ENCODE measurements at regions not wholly inside any gene's neighbourhood (a gene's known extent, or its start where the extent isn't known, plus 50 kb on each side); places are given as distances from the start of the nearest gene placed in this dataset.

DNA sequence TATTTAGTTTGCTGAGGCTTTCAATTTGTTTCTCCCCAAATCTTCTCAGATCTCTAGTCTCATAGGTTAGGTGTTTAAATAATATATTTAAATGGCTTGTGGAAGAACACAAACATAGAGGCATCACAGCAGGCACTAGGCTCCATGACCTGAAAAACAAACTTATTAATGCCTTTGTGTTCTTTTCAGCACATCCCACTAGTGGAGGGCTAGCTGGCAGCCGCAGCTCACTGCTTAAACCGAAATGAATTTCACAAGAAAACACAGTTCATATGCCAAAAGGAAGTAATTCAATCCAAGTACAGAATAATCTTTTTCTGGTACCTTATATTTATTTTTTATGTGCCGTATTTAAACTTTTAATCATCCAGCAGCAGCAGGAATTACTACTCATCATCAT is 382.5 kb downstream of the PLK2 start:
- Mint-ChIP-seq H3K4me3 (no peak overlapping the region), H3K27ac (no peak overlapping the region)

DNA sequence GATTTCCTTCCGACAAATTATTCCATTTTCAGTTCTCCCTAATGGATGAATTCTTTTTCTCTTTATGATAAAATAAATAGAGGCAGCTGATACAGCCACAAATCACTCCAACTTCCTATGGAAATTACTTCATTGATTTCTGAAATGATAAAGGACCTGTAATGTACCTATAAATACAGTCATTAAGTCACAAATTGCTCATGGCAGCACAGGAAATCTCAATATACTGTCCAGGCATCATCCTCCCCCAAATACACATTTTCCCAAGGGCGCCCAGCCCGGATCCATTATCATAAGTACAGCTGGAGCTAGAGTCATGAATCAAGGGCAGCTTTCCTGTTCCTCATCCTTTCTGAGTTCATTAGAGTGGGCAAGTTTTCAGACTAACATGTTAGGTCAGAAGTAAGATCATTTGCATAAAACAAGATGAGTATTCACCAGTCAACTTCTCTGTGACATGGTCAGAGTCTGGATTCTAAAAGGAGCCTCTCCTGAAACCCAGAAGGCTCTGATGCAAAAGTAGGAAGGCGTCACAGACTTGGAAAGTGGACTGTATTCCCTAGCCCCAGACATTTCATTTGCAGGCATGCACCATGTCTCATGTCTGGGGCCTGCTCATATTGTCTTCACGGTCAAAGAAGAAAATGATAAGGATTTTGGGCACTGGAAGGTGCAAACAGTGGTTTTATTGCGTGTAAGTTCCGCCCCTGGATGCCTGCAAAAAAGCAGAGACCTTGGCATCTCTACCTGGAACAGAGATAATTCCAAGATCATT is 383.2 kb downstream of the PLK2 start:
- no peaks in the 10 kb centered on the region for H3K27me3 Mint-ChIP-seq
- peaks cover 0 to 2% (median 0%) of the 10 kb centered on the region in 4 donors for H3K4me1 Mint-ChIP-seq
- DNase-seq (no peak), ATAC-seq (ENCODE audit: low read depth in 2 of 2) (no peak)
- Histone ChIP-seq H3K27me3 (ENCODE audit: control insufficient read depth, insufficient read depth, low read length) (no peaks in the 10 kb centered on the region), H3K4me3 (ENCODE audit: low read depth, low read length) (no peak overlapping the region), H3K36me3 (ENCODE audit: control insufficient read depth, insufficient read depth, low read length) (no peaks in the 10 kb centered on the region), H3K27ac (ENCODE audit: insufficient read depth, low read length, poor library complexity, severe bottlenecking) (no peak overlapping the region), H3K9me3 (ENCODE audit: control insufficient read depth in 2 of 2, low read length in 2 of 2) (no peaks in the 10 kb centered on the region), H3K4me1 (ENCODE audit: control insufficient read depth, insufficient read depth, low read length, poor library complexity, severe bottlenecking) (no peaks in the 10 kb centered on the region)
- no peaks in the 10 kb centered on the region for H3K36me3 Mint-ChIP-seq
- no peak overlapping the region for H3K4me3 Mint-ChIP-seq
- no peak overlapping the region for H3K27ac Mint-ChIP-seq
- peaks cover 0 to 2% (median 0%) of the 10 kb centered on the region in 7 donors for H3K9me3 Mint-ChIP-seq

More for the DNA sequence above, 382.5 kb downstream of the PLK2 start:
- ATAC-seq (ENCODE audit: low read depth in 2 of 2) = no peak
- Histone ChIP-seq H3K4me3 (ENCODE audit: low read depth, low read length) (no peak overlapping the region), H3K9me3 (ENCODE audit: control insufficient read depth in 2 of 2, low read length in 2 of 2) (no peaks in the 10 kb centered on the region), H3K4me1 (ENCODE audit: control insufficient read depth, insufficient read depth, low read length, poor library complexity, severe bottlenecking) (no peaks in the 10 kb centered on the region), H3K27me3 (ENCODE audit: control insufficient read depth, insufficient read depth, low read length) (no peaks in the 10 kb centered on the region), H3K27ac (ENCODE audit: insufficient read depth, low read length, poor library complexity, severe bottlenecking) (no peak overlapping the region), H3K36me3 (ENCODE audit: control insufficient read depth, insufficient read depth, low read length) (no peaks in the 10 kb centered on the region)
- Mint-ChIP-seq H3K27me3 (no peaks in the 10 kb centered on the region), H3K36me3 (no peaks in the 10 kb centered on the region), H3K9me3 (peaks cover 0 to 2% (median 0%) of the 10 kb centered on the region in 7 donors), H3K4me1 (peaks cover 0 to under 1% (median 0%) of the 10 kb centered on the region in 4 donors)
- no peak for DNase-seq

DNA sequence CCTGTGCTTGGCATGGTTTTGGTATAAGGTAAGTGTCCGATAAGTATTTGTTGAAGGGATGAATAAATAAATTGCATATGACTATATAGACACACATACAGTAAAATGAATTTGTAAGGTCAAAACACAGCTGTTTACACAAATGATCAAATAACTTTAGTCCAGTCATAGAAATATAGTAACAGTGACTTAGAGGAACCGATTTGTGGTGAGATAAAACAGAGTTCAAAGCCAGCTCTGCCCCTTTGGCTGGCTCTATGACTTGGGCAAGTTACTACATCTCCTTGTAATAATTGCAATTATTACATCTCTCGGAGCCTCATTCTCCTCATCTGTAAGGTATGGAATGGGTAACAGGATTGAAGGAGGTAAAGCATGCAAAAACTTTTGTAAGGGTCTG is 384.0 kb downstream of the PLK2 start:
- H3K9me3 Mint-ChIP-seq = peaks cover 0 to 2% (median 0%) of the 10 kb centered on the region in 7 donors
- H3K4me3 Mint-ChIP-seq = no peak overlapping the region
- DNase-seq (no peak), ATAC-seq (ENCODE audit: low read depth in 2 of 2) (no peak)
- no peaks in the 10 kb centered on the region for H3K27me3 Mint-ChIP-seq
- H3K27ac Mint-ChIP-seq = no peak overlapping the region
- no peaks in the 10 kb centered on the region for H3K36me3 Mint-ChIP-seq
- Histone ChIP-seq H3K27me3 (ENCODE audit: control insufficient read depth, insufficient read depth, low read length) (no peaks in the 10 kb centered on the region), H3K9me3 (ENCODE audit: control insufficient read depth in 2 of 2, low read length in 2 of 2) (no peaks in the 10 kb centered on the region), H3K27ac (ENCODE audit: insufficient read depth, low read length, poor library complexity, severe bottlenecking) (no peak overlapping the region), H3K4me1 (ENCODE audit: control insufficient read depth, insufficient read depth, low read length, poor library complexity, severe bottlenecking) (no peaks in the 10 kb centered on the region), H3K4me3 (ENCODE audit: low read depth, low read length) (no peak overlapping the region), H3K36me3 (ENCODE audit: control insufficient read depth, insufficient read depth, low read length) (no peaks in the 10 kb centered on the region)
- H3K4me1 Mint-ChIP-seq = peaks cover 0 to 2% (median 0%) of the 10 kb centered on the region in 4 donors

DNA sequence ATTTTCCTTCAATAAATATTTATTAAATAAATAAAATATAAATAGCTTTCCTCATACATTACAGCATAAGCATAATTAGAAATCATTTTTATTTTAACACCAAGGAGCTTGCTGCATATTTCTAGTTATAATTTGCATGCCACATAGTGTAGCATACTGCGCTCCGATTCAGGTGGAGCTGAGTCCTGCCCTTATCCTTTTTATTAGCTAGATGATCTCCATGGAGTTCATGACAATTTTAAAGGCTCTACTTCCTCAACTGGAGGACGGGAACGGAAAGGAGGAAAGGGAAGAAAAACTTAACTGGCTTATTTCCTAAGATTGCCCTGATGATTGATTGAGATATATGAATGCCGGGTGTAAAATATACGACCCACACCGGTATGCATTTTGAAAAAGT is 385.2 kb downstream of the PLK2 start:
- Histone ChIP-seq H3K9me3 (ENCODE audit: control insufficient read depth in 2 of 2, low read length in 2 of 2) (no peaks in the 10 kb centered on the region), H3K4me3 (ENCODE audit: low read depth, low read length) (no peak overlapping the region), H3K27ac (ENCODE audit: insufficient read depth, low read length, poor library complexity, severe bottlenecking) (no peak overlapping the region), H3K36me3 (ENCODE audit: control insufficient read depth, insufficient read depth, low read length) (no peaks in the 10 kb centered on the region), H3K4me1 (ENCODE audit: control insufficient read depth, insufficient read depth, low read length, poor library complexity, severe bottlenecking) (no peaks in the 10 kb centered on the region), H3K27me3 (ENCODE audit: control insufficient read depth, insufficient read depth, low read length) (no peaks in the 10 kb centered on the region)
- Mint-ChIP-seq H3K4me3 (no peak overlapping the region), H3K27me3 (no peaks in the 10 kb centered on the region), H3K9me3 (peaks cover 0 to 2% (median 0%) of the 10 kb centered on the region in 7 donors), H3K27ac (no peak overlapping the region), H3K36me3 (no peaks in the 10 kb centered on the region), H3K4me1 (peaks cover 0 to 2% (median 0%) of the 10 kb centered on the region in 4 donors)
- DNase-seq (no peak), ATAC-seq (ENCODE audit: low read depth in 2 of 2) (no peak)

DNA sequence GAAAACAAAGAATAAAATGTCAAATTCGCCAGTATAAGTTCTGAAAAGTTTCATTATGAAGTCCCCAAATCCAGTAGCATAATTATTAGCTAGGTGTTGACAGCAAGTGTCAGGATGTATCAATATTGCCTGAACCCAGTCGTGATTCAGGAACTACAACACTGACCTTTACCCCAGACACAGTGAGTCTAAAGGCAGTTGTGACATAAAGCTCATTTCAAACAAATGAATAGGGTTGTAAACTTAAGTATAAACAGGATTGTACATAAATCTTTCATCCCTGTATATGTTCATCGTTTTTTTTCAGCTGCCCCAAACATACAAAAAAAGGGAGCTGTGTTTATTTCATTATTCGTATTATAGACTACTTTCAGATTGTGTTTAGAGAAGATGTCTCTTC is 385.7 kb downstream of the PLK2 start:
- H3K27ac Mint-ChIP-seq = no peak overlapping the region
- no peaks in the 10 kb centered on the region for H3K36me3 Mint-ChIP-seq
- Histone ChIP-seq H3K27ac (ENCODE audit: insufficient read depth, low read length, poor library complexity, severe bottlenecking) (no peak overlapping the region), H3K27me3 (ENCODE audit: control insufficient read depth, insufficient read depth, low read length) (no peaks in the 10 kb centered on the region), H3K4me1 (ENCODE audit: control insufficient read depth, insufficient read depth, low read length, poor library complexity, severe bottlenecking) (no peaks in the 10 kb centered on the region), H3K36me3 (ENCODE audit: control insufficient read depth, insufficient read depth, low read length) (no peaks in the 10 kb centered on the region), H3K9me3 (ENCODE audit: control insufficient read depth in 2 of 2, low read length in 2 of 2) (no peaks in the 10 kb centered on the region), H3K4me3 (ENCODE audit: low read depth, low read length) (no peak overlapping the region)
- ATAC-seq (ENCODE audit: low read depth in 2 of 2) = no peak
- H3K27me3 Mint-ChIP-seq = no peaks in the 10 kb centered on the region
- DNase-seq = no peak
- no peak overlapping the region for H3K4me3 Mint-ChIP-seq
- H3K9me3 Mint-ChIP-seq = peaks cover 0 to 3% (median 0%) of the 10 kb centered on the region in 7 donors
- peaks cover 0 to 2% (median 0%) of the 10 kb centered on the region in 4 donors for H3K4me1 Mint-ChIP-seq

DNA sequence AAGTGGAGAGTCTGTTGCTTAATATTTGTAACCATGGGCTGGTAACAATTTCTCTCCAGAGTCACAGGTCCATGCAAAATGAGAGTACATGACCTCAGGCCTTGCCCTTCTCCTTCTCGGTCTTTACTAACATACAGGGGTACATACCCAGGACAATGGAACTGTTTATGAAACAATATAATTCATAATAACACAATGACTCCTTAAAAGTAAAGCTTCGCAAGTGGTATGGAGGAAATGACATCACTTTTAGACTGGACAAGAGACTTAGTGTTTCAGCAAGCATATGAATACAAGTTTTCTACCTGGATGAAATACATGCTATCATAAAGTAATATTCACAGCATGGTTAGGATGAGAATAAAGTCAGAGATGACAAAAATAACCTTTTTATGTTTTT is 386.6 kb downstream of the PLK2 start:
- Histone ChIP-seq H3K9me3 (ENCODE audit: control insufficient read depth in 2 of 2, low read length in 2 of 2) (no peaks in the 10 kb centered on the region), H3K27me3 (ENCODE audit: control insufficient read depth, insufficient read depth, low read length) (no peaks in the 10 kb centered on the region), H3K4me3 (ENCODE audit: low read depth, low read length) (no peak overlapping the region), H3K27ac (ENCODE audit: insufficient read depth, low read length, poor library complexity, severe bottlenecking) (no peak overlapping the region), H3K4me1 (ENCODE audit: control insufficient read depth, insufficient read depth, low read length, poor library complexity, severe bottlenecking) (no peaks in the 10 kb centered on the region), H3K36me3 (ENCODE audit: control insufficient read depth, insufficient read depth, low read length) (no peaks in the 10 kb centered on the region)
- no peak overlapping the region for H3K27ac Mint-ChIP-seq
- DNase-seq = no peak
- H3K36me3 Mint-ChIP-seq = no peaks in the 10 kb centered on the region
- peaks cover 0 to 2% (median 0%) of the 10 kb centered on the region in 4 donors for H3K4me1 Mint-ChIP-seq
- H3K4me3 Mint-ChIP-seq = no peak overlapping the region
- H3K9me3 Mint-ChIP-seq = peaks cover 0 to 3% (median 0%) of the 10 kb centered on the region in 7 donors
- ATAC-seq (ENCODE audit: low read depth in 2 of 2) = no peak
- no peaks in the 10 kb centered on the region for H3K27me3 Mint-ChIP-seq

DNA sequence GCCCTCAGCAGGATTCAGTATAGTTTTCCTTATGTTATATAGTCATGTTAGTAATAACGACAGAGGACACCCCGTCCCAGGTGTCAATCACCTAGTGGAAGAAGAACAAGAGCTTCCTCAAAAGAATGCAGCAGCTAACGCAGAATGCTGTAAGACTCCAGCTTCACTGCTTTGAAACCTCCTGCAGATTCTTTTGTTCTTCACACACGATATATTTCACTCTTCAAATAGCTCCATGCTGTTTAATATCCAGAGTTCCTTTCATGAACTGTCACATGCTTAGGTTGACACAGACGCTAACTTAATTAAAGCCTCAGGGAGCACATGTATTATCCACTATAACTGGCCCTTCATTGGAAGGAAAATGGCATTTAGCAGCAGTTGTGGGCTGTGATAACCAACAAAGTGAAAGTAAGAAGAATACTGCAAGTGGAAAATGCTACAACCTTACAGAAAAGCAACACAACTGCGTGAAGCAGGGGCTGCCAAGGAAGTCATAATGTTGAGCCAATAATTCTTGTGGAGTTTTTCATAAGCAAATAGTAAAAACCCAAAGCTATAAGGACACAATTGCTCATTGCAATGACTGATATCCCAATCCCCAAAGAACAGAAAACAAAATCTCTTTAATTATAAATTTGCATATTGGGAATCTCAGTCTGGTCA is 387.5 kb downstream of the PLK2 start:
- DNase-seq (no peak), ATAC-seq (ENCODE audit: low read depth in 2 of 2) (no peak)
- H3K4me1 Mint-ChIP-seq = peaks cover 0 to 2% (median 0%) of the 10 kb centered on the region in 4 donors
- Histone ChIP-seq H3K36me3 (ENCODE audit: control insufficient read depth, insufficient read depth, low read length) (no peaks in the 10 kb centered on the region), H3K4me3 (ENCODE audit: low read depth, low read length) (no peak overlapping the region), H3K4me1 (ENCODE audit: control insufficient read depth, insufficient read depth, low read length, poor library complexity, severe bottlenecking) (no peaks in the 10 kb centered on the region), H3K9me3 (ENCODE audit: control insufficient read depth in 2 of 2, low read length in 2 of 2) (no peaks in the 10 kb centered on the region), H3K27me3 (ENCODE audit: control insufficient read depth, insufficient read depth, low read length) (no peaks in the 10 kb centered on the region), H3K27ac (ENCODE audit: insufficient read depth, low read length, poor library complexity, severe bottlenecking) (no peak overlapping the region)
- H3K36me3 Mint-ChIP-seq = no peaks in the 10 kb centered on the region
- H3K27me3 Mint-ChIP-seq = no peaks in the 10 kb centered on the region
- peaks cover 0 to 3% (median 0%) of the 10 kb centered on the region in 7 donors for H3K9me3 Mint-ChIP-seq
- H3K27ac Mint-ChIP-seq = no peak overlapping the region
- no peak overlapping the region for H3K4me3 Mint-ChIP-seq

Measured in CD4-positive, CD25-positive, alpha-beta regulatory T cell (primary cell).